ENCODE measurements at regions not wholly inside any gene's neighbourhood (a gene's known extent, or its start where the extent isn't known, plus 50 kb on each side); places are given as distances from the start of the nearest gene placed in this dataset.

GRCh38 chr16:73813527-73813926 is 483.1 kb upstream of the PSMD7 start:
- no peaks in the 10 kb centered on the region for H3K9me3 ChIP-seq (ENCODE audit: low read depth)
- DNase-seq (ENCODE audit: low spot score): no peak
- no peak overlapping the region for H3K27ac ChIP-seq
- no peaks in the 10 kb centered on the region for H3K36me3 ChIP-seq (replicated peaks; ENCODE audit: insufficient read depth, low read depth)
- no peaks in the 10 kb centered on the region for H3K9me2 ChIP-seq (replicated peaks; ENCODE audit: insufficient read depth)
- no peak overlapping the region for H3K4me3 ChIP-seq
- H3K4me2 ChIP-seq: peak overlapping the region; percentile 54
- H3K4me1 ChIP-seq (ENCODE audit: insufficient read depth): no peaks in the 10 kb centered on the region
- peak overlapping the region; percentile 6 for H2AFZ ChIP-seq
- no peak for TF ChIP-seq EZH2 (IDR thresholded peaks at IDR 0.05; ENCODE audit: borderline replicate concordance)
- WGBS (ENCODE audit: low lambda C conversion rate, missing lambda C conversion rate): 44% methylated on average over 7 of the region's 7 CpGs
- no peaks in the 10 kb centered on the region for H3K79me2 ChIP-seq
- no peaks in the 10 kb centered on the region for H4K20me1 ChIP-seq (ENCODE audit: insufficient read depth, poor library complexity, severe bottlenecking)
- H3K27me3 ChIP-seq: no peaks in the 10 kb centered on the region

DNA sequence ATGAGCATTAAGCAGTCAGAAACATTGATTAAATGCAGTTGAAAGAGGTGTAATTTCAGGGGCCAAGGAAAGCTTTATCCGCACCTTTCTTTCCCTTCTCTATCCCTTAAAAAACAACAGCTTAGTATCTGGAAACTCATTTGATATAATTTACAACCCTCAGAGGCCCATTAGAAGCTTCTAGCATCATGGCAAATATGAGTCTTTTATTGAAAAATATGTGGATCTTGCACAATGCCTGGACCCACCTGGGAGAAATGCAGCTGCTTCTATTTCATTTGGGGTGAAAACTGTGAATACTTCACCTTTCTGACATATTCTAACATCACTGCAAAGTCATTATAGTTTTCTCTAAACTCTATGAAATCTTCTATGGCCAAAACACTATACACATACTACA is 492.2 kb upstream of the PSMD7 start:
- WGBS (ENCODE audit: low lambda C conversion rate, missing lambda C conversion rate): 82% methylated on average over 1 of the region's 1 CpG
- H2AFZ ChIP-seq: no peak overlapping the region

DNA sequence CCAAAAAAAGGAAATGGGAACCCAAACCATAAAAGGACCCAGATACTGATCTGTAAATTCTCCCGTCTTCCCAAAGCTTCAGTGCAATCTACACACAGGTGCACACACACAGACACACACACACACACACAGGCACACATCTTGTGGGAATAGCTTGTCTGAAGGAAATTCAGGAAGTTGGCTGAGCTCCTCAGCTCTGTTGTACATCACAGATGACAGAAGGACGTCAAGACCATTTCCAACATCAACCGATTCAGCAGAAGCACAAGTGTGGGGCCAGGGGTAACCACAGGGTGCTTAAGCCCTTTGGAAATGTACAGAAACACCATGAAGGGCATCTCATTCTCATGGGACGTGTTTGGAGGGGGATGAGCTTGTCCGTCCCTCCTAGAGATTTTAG is 498.1 kb upstream of the PSMD7 start:
- no peak overlapping the region for H3K4me2 ChIP-seq
- no peaks in the 10 kb centered on the region for H3K4me1 ChIP-seq (ENCODE audit: insufficient read depth)
- H3K36me3 ChIP-seq (replicated peaks; ENCODE audit: insufficient read depth, low read depth): no peaks in the 10 kb centered on the region
- H3K9me3 ChIP-seq (ENCODE audit: low read depth): no peaks in the 10 kb centered on the region
- no peaks in the 10 kb centered on the region for H3K9me2 ChIP-seq (replicated peaks; ENCODE audit: insufficient read depth)
- H3K27ac ChIP-seq: no peak overlapping the region
- no peaks in the 10 kb centered on the region for H3K79me2 ChIP-seq
- TF ChIP-seq, protein P1, sequence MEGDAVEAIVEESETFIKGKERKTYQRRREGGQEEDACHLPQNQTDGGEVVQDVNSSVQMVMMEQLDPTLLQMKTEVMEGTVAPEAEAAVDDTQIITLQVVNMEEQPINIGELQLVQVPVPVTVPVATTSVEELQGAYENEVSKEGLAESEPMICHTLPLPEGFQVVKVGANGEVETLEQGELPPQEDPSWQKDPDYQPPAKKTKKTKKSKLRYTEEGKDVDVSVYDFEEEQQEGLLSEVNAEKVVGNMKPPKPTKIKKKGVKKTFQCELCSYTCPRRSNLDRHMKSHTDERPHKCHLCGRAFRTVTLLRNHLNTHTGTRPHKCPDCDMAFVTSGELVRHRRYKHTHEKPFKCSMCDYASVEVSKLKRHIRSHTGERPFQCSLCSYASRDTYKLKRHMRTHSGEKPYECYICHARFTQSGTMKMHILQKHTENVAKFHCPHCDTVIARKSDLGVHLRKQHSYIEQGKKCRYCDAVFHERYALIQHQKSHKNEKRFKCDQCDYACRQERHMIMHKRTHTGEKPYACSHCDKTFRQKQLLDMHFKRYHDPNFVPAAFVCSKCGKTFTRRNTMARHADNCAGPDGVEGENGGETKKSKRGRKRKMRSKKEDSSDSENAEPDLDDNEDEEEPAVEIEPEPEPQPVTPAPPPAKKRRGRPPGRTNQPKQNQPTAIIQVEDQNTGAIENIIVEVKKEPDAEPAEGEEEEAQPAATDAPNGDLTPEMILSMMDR (IDR thresholded peaks at IDR 0.05; ENCODE audit: poor library complexity): no peak
- TF ChIP-seq EZH2phosphoT487 (IDR thresholded peaks at IDR 0.05; ENCODE audit: low read depth, severe bottlenecking, unreplicated experiment): no peak
- no peak for TF ChIP-seq EZH2 (IDR thresholded peaks at IDR 0.05; ENCODE audit: borderline replicate concordance)
- no peak overlapping the region for H3K4me3 ChIP-seq
- WGBS (ENCODE audit: low lambda C conversion rate, missing lambda C conversion rate): 71% methylated on average over 5 of the region's 5 CpGs
- H2AFZ ChIP-seq: no peak overlapping the region
- H3K27me3 ChIP-seq: no peaks in the 10 kb centered on the region
- no peaks in the 10 kb centered on the region for H4K20me1 ChIP-seq (ENCODE audit: insufficient read depth, poor library complexity, severe bottlenecking)
- no peak for DNase-seq (ENCODE audit: low spot score)

More for the DNA sequence above, 492.2 kb upstream of the PSMD7 start:
- no peaks in the 10 kb centered on the region for H3K9me3 ChIP-seq (ENCODE audit: low read depth)
- no peaks in the 10 kb centered on the region for H3K9me2 ChIP-seq (replicated peaks; ENCODE audit: insufficient read depth)
- H4K20me1 ChIP-seq (ENCODE audit: insufficient read depth, poor library complexity, severe bottlenecking): no peaks in the 10 kb centered on the region
- H3K79me2 ChIP-seq: no peaks in the 10 kb centered on the region
- no peaks in the 10 kb centered on the region for H3K4me1 ChIP-seq (ENCODE audit: insufficient read depth)
- no peak overlapping the region for H3K27ac ChIP-seq
- H3K27me3 ChIP-seq: no peaks in the 10 kb centered on the region
- no peak for DNase-seq (ENCODE audit: low spot score)
- H3K4me2 ChIP-seq: no peak overlapping the region
- H3K36me3 ChIP-seq (replicated peaks; ENCODE audit: insufficient read depth, low read depth): no peaks in the 10 kb centered on the region
- no peak overlapping the region for H3K4me3 ChIP-seq
- TF ChIP-seq EZH2 (IDR thresholded peaks at IDR 0.05; ENCODE audit: borderline replicate concordance) (no peak), EZH2phosphoT487 (IDR thresholded peaks at IDR 0.05; ENCODE audit: low read depth, severe bottlenecking, unreplicated experiment) (no peak)
- TF ChIP-seq, protein P1 (IDR thresholded peaks at IDR 0.05; ENCODE audit: poor library complexity): no peak

DNA sequence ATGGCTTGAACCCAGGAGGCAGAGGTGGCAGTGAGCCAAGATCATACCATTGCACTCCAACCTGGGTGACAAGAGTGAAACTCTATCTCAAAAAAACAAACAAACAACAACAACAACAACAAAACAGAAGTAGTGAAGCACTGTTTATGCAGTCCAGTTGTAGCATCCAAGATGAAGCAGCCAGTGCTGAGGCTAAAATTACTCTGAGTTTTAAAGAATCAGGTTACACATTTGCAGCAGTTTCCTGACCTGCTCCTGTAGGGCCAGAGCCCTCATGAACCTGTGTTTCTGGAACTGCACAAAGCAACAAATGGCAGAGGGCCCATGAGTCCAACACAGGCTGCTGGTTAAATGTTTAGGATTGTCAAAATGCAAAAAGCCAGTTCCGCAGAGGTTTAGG is 499.5 kb upstream of the PSMD7 start:
- TF ChIP-seq EZH2 (IDR thresholded peaks at IDR 0.05; ENCODE audit: borderline replicate concordance): no peak
- TF ChIP-seq EZH2phosphoT487 (IDR thresholded peaks at IDR 0.05; ENCODE audit: low read depth, severe bottlenecking, unreplicated experiment): no peak
- TF ChIP-seq, protein P1 (IDR thresholded peaks at IDR 0.05; ENCODE audit: poor library complexity): no peak
- Histone ChIP-seq H4K20me1 (ENCODE audit: insufficient read depth, poor library complexity, severe bottlenecking) (no peaks in the 10 kb centered on the region), H3K79me2 (no peaks in the 10 kb centered on the region), H3K27me3 (no peaks in the 10 kb centered on the region), H2AFZ (no peak overlapping the region), H3K9me2 (replicated peaks; ENCODE audit: insufficient read depth) (no peaks in the 10 kb centered on the region), H3K36me3 (replicated peaks; ENCODE audit: insufficient read depth, low read depth) (no peaks in the 10 kb centered on the region), H3K9me3 (ENCODE audit: low read depth) (no peaks in the 10 kb centered on the region), H3K4me3 (no peak overlapping the region), H3K4me2 (no peak overlapping the region), H3K27ac (no peak overlapping the region), H3K4me1 (ENCODE audit: insufficient read depth) (no peaks in the 10 kb centered on the region)
- DNase-seq (ENCODE audit: low spot score): no peak
- WGBS (ENCODE audit: low lambda C conversion rate, missing lambda C conversion rate): 95% methylated on average over 1 of the region's 1 CpG
